ENCODE measurements at regions not wholly inside any gene's neighbourhood (a gene's known extent, or its start where the extent isn't known, plus 50 kb on each side); places are given as distances from the start of the nearest gene placed in this dataset.

DNA sequence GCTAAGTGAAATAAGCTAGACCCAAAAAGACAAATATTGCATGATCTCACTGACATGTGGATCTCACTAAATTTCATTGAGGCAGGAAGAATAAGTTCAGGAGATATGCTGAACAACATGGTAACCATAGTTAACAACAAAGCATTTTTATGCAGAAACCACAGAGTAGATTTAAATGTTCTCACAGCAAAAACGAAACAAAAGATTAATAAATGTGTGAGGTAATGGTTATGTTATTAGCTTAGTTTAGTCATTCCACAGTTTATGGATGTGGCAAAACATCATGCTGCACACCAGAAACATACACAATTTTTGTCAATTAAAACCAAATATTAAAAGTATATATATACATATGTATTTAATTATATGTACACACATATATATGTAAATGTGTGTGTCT lies 765.8 kb downstream of the SLITRK5 start:
- TF ChIP-seq, protein P1, sequence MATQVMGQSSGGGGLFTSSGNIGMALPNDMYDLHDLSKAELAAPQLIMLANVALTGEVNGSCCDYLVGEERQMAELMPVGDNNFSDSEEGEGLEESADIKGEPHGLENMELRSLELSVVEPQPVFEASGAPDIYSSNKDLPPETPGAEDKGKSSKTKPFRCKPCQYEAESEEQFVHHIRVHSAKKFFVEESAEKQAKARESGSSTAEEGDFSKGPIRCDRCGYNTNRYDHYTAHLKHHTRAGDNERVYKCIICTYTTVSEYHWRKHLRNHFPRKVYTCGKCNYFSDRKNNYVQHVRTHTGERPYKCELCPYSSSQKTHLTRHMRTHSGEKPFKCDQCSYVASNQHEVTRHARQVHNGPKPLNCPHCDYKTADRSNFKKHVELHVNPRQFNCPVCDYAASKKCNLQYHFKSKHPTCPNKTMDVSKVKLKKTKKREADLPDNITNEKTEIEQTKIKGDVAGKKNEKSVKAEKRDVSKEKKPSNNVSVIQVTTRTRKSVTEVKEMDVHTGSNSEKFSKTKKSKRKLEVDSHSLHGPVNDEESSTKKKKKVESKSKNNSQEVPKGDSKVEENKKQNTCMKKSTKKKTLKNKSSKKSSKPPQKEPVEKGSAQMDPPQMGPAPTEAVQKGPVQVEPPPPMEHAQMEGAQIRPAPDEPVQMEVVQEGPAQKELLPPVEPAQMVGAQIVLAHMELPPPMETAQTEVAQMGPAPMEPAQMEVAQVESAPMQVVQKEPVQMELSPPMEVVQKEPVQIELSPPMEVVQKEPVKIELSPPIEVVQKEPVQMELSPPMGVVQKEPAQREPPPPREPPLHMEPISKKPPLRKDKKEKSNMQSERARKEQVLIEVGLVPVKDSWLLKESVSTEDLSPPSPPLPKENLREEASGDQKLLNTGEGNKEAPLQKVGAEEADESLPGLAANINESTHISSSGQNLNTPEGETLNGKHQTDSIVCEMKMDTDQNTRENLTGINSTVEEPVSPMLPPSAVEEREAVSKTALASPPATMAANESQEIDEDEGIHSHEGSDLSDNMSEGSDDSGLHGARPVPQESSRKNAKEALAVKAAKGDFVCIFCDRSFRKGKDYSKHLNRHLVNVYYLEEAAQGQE (IDR thresholded peaks at IDR 0.05; ENCODE audit: low read depth): no peak
- TF ChIP-seq POLR2A (IDR thresholded peaks at IDR 0.05; ENCODE audit: borderline replicate concordance, extremely low read depth, insufficient read depth, insufficient read length) (no peak), EZH2 (IDR thresholded peaks at IDR 0.05) (no peak), POLR2AphosphoS5 (IDR thresholded peaks at IDR 0.05; ENCODE audit: low read depth, low read length) (no peak), ZFX (IDR thresholded peaks at IDR 0.05) (no peak), RAD21 (IDR thresholded peaks at IDR 0.05; ENCODE audit: low read depth) (no peak), CEBPB (IDR thresholded peaks at IDR 0.05; ENCODE audit: low read depth) (no peak), SIN3A (IDR thresholded peaks at IDR 0.05; ENCODE audit: low read depth) (no peak), FOSL1 (IDR thresholded peaks at IDR 0.05; ENCODE audit: low read depth) (no peak), SP1 (IDR thresholded peaks at IDR 0.05; ENCODE audit: low read depth) (no peak), EGR1 (IDR thresholded peaks at IDR 0.05; ENCODE audit: low read depth) (no peak), EZH2phosphoT487 (IDR thresholded peaks at IDR 0.05; ENCODE audit: borderline replicate concordance) (no peak)
- TF ChIP-seq, protein P2, sequence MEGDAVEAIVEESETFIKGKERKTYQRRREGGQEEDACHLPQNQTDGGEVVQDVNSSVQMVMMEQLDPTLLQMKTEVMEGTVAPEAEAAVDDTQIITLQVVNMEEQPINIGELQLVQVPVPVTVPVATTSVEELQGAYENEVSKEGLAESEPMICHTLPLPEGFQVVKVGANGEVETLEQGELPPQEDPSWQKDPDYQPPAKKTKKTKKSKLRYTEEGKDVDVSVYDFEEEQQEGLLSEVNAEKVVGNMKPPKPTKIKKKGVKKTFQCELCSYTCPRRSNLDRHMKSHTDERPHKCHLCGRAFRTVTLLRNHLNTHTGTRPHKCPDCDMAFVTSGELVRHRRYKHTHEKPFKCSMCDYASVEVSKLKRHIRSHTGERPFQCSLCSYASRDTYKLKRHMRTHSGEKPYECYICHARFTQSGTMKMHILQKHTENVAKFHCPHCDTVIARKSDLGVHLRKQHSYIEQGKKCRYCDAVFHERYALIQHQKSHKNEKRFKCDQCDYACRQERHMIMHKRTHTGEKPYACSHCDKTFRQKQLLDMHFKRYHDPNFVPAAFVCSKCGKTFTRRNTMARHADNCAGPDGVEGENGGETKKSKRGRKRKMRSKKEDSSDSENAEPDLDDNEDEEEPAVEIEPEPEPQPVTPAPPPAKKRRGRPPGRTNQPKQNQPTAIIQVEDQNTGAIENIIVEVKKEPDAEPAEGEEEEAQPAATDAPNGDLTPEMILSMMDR (IDR thresholded peaks at IDR 0.05 in 2 of 3, conservative IDR thresholded peaks at IDR 0.05 in 1 of 3; ENCODE audit: borderline replicate concordance in 1 of 3, insufficient read depth in 1 of 3, low read depth in 2 of 3, low read length in 2 of 3): no peak
- TF ChIP-seq, protein P3, sequence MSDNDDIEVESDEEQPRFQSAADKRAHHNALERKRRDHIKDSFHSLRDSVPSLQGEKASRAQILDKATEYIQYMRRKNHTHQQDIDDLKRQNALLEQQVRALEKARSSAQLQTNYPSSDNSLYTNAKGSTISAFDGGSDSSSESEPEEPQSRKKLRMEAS (IDR thresholded peaks at IDR 0.05): no peak

Measured in HCT116 (cell line).